ENCODE measurements at regions not wholly inside any gene's neighbourhood (a gene's known extent, or its start where the extent isn't known, plus 50 kb on each side); places are given as distances from the start of the nearest gene placed in this dataset.

DNA sequence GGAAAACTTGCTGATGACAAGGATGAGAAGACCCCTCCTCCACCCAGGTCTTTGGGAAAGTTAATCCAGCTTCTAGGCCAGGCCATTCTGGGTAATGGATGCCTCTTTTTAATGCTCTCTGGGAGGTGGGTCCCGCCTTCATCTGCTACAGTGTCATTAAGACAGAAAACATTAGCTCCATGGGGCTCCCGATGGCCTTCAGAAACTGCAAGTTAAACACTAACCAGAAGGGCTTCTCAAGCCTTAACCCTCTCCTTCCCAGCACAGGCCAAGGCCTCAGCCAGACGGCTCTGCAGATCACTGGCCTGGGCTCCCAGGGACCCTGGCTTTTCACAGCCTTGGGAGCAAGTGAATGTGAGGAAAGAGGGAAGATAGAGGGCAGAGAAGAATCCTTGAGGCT, 364.9 kb downstream of the MATN1 start:
- TF ChIP-seq GATA3 (IDR thresholded peaks at IDR 0.05; ENCODE audit: low read depth, low read length) (no peak), GATA2 (IDR thresholded peaks at IDR 0.05; ENCODE audit: low read depth, low read length) (no peak)

DNA sequence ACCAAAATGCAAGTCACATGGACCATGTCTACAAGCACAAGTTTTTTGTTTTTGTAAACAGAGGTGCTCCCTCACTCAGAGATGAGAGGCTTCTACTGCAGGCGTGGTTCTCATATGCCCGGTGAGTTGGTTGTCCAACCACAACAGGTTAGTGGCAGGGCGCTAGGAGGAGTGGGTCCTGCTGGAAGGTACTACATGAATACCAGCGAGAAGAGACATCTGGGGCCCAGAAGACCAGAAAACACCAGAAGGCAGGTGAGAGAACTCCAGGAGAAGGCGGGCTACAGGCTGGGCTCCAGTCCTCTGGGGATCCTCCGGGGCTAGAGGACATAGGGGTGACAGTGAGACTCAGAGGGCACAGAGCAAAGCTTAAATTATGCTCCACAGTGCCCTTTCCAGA, 366.5 kb downstream of the MATN1 start:
- no peak for TF ChIP-seq GATA2 (IDR thresholded peaks at IDR 0.05; ENCODE audit: low read depth, low read length)
- no peak for TF ChIP-seq GATA3 (IDR thresholded peaks at IDR 0.05; ENCODE audit: low read depth, low read length)

DNA sequence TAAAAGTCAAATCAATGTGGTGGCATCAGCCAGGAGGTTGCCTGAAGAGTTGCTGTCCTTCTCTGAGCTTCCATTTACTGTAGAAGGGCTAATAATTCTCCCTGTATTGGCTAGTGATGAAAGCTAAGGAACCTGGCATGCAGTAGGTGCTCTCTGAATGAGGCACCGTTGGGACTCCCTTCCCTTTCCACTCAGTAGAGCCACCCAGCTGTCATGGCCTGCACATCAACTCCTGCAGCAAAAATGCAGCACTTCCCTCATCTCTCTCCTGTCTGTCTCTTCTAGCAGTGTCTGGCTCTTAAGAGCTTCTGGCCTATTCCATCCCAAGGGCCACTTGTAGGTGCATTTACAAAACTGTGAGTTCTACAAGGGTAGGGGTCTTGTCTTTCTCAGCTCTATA, 369.0 kb downstream of the MATN1 start:
- TF ChIP-seq GATA2 (IDR thresholded peaks at IDR 0.05; ENCODE audit: low read depth, low read length) (no peak), GATA3 (IDR thresholded peaks at IDR 0.05; ENCODE audit: low read depth, low read length) (no peak)

DNA sequence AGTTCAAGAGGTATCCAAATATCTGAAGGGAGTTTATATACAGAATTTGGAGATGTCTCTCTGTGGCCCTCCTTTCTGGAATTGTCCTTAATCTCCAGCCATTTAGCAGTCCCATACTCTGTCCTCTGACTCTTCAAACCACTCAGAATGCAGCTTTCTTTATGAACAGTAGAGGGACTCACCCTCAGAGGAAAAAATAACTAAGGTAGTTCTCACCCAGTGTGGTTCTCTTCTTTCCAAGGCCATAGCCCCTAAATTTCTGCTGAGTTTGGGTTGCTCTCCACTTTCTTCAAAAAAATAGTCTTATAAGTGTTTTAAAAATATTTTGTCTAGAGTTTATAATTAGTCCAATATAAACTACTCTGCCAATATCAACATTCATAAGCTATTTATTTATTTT, 369.7 kb downstream of the MATN1 start:
- TF ChIP-seq GATA2 (IDR thresholded peaks at IDR 0.05; ENCODE audit: low read depth, low read length) (no peak), GATA3 (IDR thresholded peaks at IDR 0.05; ENCODE audit: low read depth, low read length) (no peak)

DNA sequence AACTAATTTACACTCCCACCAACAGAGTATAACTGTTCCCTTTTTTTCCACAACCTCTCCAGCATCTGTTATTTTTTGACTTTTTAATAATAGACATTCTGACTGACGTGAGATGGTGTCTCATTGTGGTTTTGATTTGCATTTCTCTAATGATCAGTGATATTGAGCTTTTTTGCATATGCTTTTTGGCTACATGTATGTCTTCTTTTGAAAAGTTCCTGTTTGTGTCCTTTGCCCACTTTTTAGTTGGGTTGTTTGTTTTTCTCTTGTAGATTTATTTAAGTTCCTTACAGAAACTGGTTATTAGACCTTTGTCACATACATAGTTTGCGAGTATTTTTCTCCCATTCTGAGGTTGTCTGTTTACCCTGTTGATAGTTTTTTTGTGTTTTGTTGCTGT, 375.2 kb downstream of the MATN1 start:
- TF ChIP-seq GATA3 (IDR thresholded peaks at IDR 0.05; ENCODE audit: low read depth, low read length) (no peak), GATA2 (IDR thresholded peaks at IDR 0.05; ENCODE audit: low read depth, low read length) (no peak)

DNA sequence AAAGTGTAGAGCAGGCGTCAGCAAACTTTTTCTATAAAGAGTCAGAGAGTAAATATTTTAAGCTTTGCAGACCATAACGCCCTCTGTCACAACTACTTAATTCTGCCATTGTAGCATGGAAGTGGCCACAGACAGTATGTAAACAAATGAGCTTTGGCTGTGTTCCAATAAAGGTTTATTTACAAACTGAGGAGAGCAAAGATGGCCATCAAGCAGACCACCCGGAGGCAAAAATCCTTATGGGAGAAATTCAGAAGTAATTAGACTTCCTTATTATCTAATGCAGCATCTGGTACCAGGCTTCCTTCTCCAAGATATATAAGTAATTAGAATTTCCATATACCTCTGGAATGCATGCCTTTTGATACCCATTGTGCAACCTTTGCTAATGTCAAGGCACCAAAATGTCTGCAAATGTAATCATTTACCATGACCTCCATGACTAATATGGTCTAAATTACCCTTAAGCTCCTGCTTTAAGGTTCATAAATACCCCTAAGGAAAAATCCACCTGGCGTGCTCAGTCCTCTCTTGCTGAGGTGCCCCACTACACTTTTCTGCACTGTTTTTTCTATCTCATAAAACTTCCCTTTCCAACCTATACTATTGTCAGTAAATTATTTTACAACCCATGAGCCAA, 377.8 kb downstream of the MATN1 start:
- TF ChIP-seq GATA2 (IDR thresholded peaks at IDR 0.05; ENCODE audit: low read depth, low read length): no peak
- TF ChIP-seq GATA3 (IDR thresholded peaks at IDR 0.05; ENCODE audit: low read depth, low read length): no peak

DNA sequence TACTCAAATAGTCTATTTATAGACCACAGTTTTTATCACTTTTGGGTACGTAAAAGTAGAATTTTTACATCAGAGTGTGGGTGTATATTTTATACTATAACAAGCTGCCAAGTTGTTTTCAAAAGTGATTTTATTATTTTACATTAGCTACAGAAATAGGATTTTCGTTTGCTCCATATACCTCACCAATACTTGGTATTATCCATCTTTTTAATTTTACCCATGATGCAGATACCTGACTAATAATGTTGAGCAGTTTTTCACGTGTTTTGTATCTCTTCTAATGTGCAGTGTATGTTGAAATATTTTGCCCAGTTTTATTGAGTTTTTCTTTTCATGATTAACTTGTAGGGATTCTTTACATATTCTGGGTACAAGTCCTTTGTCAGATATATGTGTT, 379.8 kb downstream of the MATN1 start:
- no peak for TF ChIP-seq GATA3 (IDR thresholded peaks at IDR 0.05; ENCODE audit: low read depth, low read length)
- TF ChIP-seq GATA2 (IDR thresholded peaks at IDR 0.05; ENCODE audit: low read depth, low read length): no peak

DNA sequence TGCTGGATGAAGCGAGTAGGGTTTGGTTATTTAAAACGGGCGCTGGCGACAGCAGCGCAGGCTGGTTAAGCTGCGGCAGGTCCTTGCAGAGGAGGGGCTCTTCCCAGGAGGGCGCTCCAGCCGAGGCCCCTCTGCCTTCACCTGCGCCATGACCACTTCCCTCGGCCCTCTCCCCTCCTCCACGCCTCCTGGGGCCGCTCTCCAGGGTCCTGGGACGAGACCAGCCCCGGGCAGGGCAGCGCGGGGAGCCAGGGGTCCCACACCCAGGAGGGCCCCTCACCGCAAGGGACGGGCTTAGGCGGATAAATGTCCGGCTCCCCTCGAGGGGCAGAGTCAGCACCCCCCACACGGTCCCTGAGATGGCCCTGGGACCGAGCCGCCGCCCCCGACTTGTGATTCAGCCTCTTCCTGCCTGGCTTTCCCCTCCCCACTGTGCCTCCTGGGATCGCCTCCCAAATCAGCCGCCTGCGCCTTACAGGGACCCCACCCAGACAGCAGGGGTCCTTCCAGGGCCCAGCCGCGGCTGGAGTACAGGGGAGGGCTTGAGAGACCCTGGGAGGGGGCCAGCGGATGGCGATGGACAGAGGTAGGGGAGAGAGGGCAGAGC, 380.7 kb downstream of the MATN1 start:
- TF ChIP-seq GATA3 (IDR thresholded peaks at IDR 0.05; ENCODE audit: low read depth, low read length): no peak
- TF ChIP-seq GATA2 (IDR thresholded peaks at IDR 0.05; ENCODE audit: low read depth, low read length): no peak

DNA sequence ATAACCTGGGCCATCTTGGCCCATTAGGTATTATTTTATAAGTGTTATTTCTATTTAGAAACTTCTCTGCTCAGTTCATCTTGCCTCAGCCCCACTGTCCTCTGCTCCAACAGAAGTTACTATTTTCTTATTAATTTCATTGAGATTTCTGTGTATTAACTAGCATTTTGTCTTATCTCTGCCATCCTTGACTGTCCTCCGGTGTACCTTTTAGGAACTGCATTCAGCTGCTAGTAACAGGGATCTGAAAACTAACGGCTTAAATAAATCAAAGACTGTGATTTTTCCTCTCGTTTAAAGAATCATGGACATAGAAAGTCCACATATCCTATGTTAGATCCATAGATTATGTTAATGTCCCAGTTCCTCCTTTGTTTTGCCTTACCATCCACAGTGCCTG, 382.5 kb downstream of the MATN1 start:
- TF ChIP-seq GATA3 (IDR thresholded peaks at IDR 0.05; ENCODE audit: low read depth, low read length): no peak
- TF ChIP-seq GATA2 (IDR thresholded peaks at IDR 0.05; ENCODE audit: low read depth, low read length): no peak

DNA sequence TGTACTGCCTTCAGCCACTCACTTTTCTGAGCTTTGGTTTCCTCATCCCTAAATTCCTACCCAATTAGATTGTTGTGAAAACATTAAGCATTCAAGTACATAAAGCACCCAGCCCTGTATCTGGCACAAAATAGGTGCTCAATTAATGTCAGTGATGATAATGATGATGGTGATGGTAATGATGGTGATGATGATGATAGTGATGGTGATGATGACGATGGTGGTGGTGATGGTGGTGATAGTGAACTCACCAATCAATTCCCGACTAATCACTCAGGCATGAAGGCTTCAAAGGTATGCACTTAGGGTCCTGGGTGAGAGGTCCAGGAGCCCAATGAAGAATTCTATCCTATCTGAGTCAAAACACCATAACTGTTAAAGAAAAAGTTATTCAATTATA, 383.5 kb downstream of the MATN1 start:
- TF ChIP-seq GATA3 (IDR thresholded peaks at IDR 0.05; ENCODE audit: low read depth, low read length) (no peak), GATA2 (IDR thresholded peaks at IDR 0.05; ENCODE audit: low read depth, low read length) (no peak)

DNA sequence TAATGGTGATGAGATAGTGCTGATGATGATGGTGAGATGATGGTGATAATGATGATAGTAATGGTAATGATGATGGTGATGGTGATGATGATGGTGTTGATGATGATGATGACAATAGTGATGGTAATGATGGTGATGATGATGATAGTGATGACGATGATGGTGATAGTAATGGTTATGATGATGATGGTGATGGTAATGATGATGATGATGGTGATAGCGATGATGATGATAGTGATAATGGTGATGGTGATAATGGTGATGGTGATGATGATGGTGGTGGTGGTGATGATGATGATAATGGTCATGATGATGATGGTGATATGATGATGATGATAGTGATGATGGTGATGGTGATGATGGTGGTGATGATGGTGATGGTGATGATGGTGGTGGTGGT, 384.6 kb downstream of the MATN1 start:
- TF ChIP-seq GATA3 (IDR thresholded peaks at IDR 0.05; ENCODE audit: low read depth, low read length): no peak
- TF ChIP-seq GATA2 (IDR thresholded peaks at IDR 0.05; ENCODE audit: low read depth, low read length): no peak

DNA sequence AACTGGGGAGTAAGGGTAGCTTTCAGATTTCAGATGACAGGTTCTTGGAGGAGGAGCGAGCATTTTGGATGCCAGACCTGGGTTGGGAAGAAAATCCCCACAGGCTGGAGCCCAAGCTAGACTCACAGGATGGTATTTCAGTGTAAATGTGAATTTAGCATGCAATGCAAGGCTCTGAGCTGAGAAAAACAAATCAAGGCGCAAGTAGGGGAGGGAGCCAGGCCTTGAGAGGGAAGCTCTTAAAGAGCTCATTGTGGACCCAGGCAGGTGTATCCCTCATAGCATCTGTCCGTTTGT, 386.1 kb downstream of the MATN1 start:
- TF ChIP-seq GATA2 (IDR thresholded peaks at IDR 0.05; ENCODE audit: low read depth, low read length): no peak
- no peak for TF ChIP-seq GATA3 (IDR thresholded peaks at IDR 0.05; ENCODE audit: low read depth, low read length)

DNA sequence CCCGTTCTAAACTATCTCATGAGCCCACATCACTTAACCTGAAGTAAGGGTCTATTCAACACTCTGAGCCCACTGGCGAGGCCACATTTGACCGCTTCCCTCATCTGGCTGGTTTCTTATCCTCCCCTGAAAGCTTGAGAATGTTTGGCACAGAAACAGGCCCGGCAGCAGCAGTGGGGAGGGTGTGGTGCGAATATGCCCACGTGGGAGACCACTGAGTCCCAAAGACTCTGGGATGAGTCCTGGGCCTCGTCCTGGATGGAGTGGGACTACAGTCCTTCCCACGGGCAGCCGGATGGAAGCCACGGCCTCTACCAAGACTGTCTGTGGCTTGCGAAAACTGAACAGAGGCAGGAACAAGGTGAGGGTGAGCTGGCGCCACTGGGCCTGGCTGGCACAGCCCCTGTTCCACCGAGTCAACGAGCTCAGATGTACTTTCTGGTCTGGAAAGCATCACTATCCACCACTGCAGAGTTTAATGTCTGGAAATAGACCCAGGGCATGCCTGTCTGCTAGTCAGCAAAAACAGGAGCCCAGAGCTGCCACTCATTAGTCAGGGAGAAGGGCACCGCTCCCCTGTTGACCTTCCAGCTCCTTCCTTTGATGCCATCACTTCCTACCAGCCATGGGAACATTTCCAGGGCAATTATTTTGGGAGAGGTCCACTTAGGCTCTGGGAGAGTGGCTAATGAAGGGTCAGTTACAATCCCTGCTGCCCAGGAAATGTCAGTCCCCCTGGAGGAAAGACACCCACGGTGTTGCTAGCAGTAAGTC, 386.6 kb downstream of the MATN1 start:
- TF ChIP-seq GATA3 (IDR thresholded peaks at IDR 0.05; ENCODE audit: low read depth, low read length) (no peak), GATA2 (IDR thresholded peaks at IDR 0.05; ENCODE audit: low read depth, low read length) (no peak)

DNA sequence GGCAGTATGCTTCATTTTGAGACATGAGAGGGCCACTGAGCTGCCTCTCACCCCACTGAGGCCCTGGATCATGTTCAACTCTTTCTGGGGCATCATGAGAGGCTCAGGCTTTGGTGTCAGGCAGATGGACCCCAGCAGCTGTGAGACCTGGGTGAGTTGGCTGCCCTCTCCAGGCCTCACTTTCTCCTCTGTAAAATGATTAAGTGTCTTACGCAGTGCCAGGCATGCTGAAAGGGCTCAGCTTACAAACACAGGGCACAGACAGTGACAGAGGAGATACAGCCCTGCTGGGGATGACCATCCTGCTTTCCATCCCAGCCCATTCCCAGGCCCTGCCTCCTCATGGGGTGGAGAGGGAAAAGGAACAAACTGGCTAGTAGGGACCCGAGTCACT, 387.4 kb downstream of the MATN1 start:
- TF ChIP-seq GATA2 (IDR thresholded peaks at IDR 0.05; ENCODE audit: low read depth, low read length): no peak
- TF ChIP-seq GATA3 (IDR thresholded peaks at IDR 0.05; ENCODE audit: low read depth, low read length): no peak

DNA sequence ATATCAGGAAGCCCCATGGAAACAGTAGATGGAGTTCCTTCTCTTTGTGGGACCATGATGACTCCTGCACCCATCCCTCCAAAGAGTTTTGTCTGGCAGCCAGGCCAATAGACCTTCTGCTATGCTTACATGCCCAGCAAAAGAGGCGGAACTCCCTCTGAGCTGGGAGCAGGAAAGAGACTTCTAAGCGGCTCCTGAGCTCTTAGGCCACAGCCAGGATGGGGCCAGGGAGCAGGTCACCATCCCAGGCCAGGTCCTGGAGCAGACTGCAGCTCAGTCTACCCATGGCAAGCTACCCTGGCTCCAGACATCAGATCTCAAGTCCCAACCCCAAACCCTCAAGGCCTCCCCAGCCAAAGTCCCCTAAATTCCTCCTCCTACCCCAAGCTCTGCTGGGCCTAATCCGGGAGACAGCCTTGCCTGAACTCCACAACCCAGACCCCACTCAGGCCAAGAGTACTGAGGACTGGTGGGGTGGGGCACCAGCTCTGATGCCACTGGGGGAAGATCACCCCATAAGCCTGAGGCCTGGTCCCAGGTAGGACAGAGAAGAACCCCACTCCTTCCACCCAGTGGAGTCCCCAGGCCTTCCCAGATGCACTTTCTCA, 387.9 kb downstream of the MATN1 start:
- no peak for TF ChIP-seq GATA2 (IDR thresholded peaks at IDR 0.05; ENCODE audit: low read depth, low read length)
- no peak for TF ChIP-seq GATA3 (IDR thresholded peaks at IDR 0.05; ENCODE audit: low read depth, low read length)

All from SH-SY5Y (cell line).